HepG2 (cell line): ENCODE measurements at regions not wholly inside any gene's neighbourhood (a gene's known extent, or its start where the extent isn't known, plus 50 kb on each side); places are given as distances from the start of the nearest gene placed in this dataset.

Source experiments
- CBFB ChIP-seq: sonication (generic); formaldehyde crosslinking; IDR thresholded peaks from 2 replicates; pipeline ENCODE4 v1.4.0; 2020; ENCODE audit warnings: missing genetic modification reagents
- DR1 ChIP-seq: sonication (generic); formaldehyde crosslinking; IDR thresholded peaks from 2 replicates; pipeline ENCODE4 v1.8.0; 2021; ENCODE audit warnings: mild to moderate bottlenecking, missing genetic modification reagents, inconsistent platforms
- FIP1L1 ChIP-seq: fragments of 200-400 bp; formaldehyde crosslinking; IDR thresholded peaks from 2 replicates; pipeline ENCODE4 v1.6.1; 2018; ENCODE audit warnings: low read depth, mild to moderate bottlenecking, low read length, moderate library complexity, borderline replicate concordance; ENCODE audit not compliant: insufficient read depth
- KMT2B ChIP-seq: IDR thresholded peaks from 2 replicates; pipeline ENCODE4 v1.6.1; 2016; ENCODE audit warnings: missing genetic modification reagents, missing compliant biosample characterization
- MIER3 ChIP-seq: IDR thresholded peaks from 2 replicates; pipeline ENCODE4 v1.6.1; 2016; ENCODE audit warnings: missing compliant biosample characterization, borderline replicate concordance
- NR1H2 ChIP-seq: sonication (generic); formaldehyde crosslinking; IDR thresholded peaks from 2 replicates; pipeline ENCODE4 v1.8.1; 2022; ENCODE audit warnings: low read depth, missing genetic modification reagents, borderline replicate concordance
- TP53 ChIP-seq: sonication (generic); formaldehyde crosslinking; conservative IDR thresholded peaks from 2 replicates; pipeline ENCODE4 v1.4.0; 2020; ENCODE audit warnings: missing genetic modification reagents
- ZNF407 ChIP-seq: sonication (generic); formaldehyde crosslinking; IDR thresholded peaks from one replicate; pipeline ENCODE4 v1.5.1; 2020; ENCODE audit warnings: mild to moderate bottlenecking, missing genetic modification reagents; ENCODE audit errors: not compliant biosample characterization
- ZNF564 ChIP-seq: sonication (generic); formaldehyde crosslinking; IDR thresholded peaks from 2 replicates; pipeline ENCODE4 v1.8.1; 2023; ENCODE audit warnings: mild to moderate bottlenecking, missing genetic modification reagents

- TF ChIP-seq ZNF407: no peak
- TF ChIP-seq CBFB: no peak
- TF ChIP-seq TP53 (CRISPR knock-in tag): no peak
- TF ChIP-seq FIP1L1: no peak
- no peak for TF ChIP-seq KMT2B (CRISPR knock-in tag)
- TF ChIP-seq DR1 (CRISPR knock-in tag): no peak
- no peak for TF ChIP-seq MIER3 (CRISPR knock-in tag)
- no peak for TF ChIP-seq ZNF564
- no peak for TF ChIP-seq NR1H2 (CRISPR knock-in tag)
These were observed 633.1 kb downstream of the NLGN4X start (continued) for GRCh38 chrX:5595570-5595969.
